ENCODE measurements at regions not wholly inside any gene's neighbourhood (a gene's known extent, or its start where the extent isn't known, plus 50 kb on each side); places are given as distances from the start of the nearest gene placed in this dataset.
"Not testable (repeated sequence)": the region's sequence is repeated elsewhere in the genome, so short reads cannot be mapped to it uniquely, and the experiment has no call there.

DNA sequence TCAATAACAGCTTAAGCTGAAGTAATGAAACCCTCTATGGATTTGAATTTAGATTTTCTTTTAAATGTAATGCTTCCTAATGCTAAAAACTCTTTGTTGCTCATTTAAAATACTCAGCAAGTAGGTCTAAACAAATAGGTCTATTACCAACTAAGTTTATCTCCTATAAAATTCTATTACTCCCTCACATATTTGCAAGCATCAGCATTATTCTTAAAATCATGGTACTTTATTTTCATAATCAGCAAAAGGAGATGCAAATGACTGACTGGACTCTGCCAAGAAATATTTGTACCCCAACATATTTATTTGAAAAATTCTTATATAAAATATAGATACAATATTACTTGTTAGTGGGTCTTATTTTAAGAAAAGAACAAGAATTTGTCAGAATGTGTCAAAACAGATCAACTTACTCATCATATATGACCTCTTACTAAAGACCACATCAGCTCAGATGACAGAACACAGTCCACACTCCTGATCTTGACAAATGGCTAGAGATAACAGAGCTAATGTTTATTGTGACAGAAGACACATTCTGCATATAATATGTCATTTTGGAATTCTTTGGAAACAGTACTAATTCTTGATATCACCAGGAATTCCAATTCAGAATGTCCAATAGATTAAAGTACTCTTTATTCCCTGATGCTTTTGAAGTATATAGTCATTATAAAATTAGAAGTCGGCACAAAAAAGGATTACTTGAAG lies 704.6 kb upstream of the PCDH9 start:
- DNase-seq (ENCODE audit: low read depth): no peak

- DNase-seq (ENCODE audit: low read depth): no peak
These were observed 702.9 kb upstream of the PCDH9 start for GRCh38 chr13:67932991-67933390.

DNA sequence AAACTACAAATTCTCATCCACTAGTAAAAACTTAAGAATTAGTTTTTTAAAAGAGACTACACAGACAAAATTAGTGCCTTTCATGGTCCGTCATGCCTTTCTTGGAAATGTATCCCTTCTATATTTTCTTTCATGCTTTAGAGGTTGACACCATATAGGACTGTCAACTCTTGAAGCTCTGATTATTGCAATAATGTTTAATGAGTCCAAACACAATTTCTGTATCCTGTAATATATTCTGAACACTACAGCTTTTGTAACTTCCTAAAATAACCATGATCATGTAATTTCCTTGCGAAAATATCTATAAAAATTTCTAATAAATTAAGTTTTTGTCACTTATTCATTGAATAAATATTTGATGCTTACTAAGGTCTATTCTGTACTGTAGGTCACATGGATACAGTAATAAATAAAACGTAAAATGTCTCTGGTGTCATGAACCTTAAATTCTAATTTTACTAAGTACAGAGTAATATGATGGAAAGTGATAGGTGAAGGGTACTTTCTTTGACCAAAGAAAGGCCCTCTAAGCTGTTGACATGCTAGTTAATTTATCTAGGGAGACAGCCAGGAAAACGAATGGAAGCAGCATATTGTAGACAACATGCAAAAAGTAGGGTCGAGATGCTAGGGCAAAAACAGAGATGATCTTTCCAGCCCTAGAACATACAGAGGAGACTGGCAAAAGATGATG lies 687.3 kb upstream of the PCDH9 start:
- no peak for DNase-seq (ENCODE audit: low read depth)

DNA sequence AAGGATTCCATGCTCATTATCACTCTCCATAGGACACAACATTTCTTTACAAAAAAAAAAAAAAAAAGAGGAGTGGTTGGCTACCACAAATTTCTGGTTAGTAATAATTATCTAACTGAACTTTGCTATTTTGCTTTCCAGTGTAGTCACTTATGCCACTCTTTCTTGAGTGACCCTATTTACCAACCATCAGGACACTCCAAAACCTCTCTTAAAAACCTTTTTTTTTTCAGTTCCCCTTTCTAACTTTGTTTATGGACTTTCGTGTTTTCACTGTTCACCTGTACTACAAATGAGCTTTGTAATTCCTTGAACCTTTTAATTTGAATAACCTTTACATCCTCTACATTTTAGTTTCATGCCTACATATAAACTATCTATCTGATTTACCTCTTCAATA lies 686.5 kb upstream of the PCDH9 start:
- DNase-seq (ENCODE audit: low read depth): no peak

DNA sequence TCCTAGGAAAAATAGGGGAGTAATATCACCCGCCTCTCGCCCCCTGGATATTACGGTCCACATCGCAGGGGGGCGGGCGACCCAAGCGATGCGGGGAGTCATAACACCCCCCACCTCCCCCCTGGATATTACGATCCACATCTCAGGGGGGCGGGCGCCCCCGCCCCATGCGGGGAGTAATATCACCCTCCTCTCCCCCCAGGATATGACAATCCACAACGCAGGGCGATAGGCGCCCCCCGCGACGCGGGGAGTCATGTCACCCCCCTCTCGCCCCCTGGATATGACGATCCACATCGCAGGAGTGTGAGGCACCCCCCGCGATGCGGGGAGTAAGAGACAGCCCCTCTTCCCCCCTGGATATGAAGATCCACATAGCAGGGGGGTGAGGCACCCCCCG lies 684.4 kb upstream of the PCDH9 start:
- DNase-seq (ENCODE audit: low read depth): no peak

DNA sequence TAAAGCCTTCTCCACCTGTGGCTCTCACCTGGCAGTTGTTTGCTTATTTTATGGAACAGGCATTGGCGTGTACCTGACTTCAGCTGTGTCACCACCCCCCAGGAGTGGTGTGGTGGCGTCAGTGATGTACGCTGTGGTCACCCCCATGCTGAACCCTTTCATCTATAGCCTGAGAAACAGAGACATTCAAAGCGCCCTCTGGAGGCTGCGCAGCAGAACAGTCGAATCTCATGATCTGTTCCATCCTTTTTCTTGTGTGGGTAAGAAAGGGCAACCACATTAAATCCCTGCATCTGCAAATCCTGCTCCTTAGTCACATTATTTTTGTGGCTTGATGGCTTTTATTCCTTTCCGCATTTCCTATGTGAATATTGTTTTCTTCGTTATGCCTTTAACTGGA lies 672.8 kb upstream of the PCDH9 start:
- not testable (repeated sequence) for DNase-seq (ENCODE audit: low read depth)

GRCh38 chr13:67880916-67881315 lies 650.8 kb upstream of the PCDH9 start:
- no peak for DNase-seq (ENCODE audit: low read depth)

DNA sequence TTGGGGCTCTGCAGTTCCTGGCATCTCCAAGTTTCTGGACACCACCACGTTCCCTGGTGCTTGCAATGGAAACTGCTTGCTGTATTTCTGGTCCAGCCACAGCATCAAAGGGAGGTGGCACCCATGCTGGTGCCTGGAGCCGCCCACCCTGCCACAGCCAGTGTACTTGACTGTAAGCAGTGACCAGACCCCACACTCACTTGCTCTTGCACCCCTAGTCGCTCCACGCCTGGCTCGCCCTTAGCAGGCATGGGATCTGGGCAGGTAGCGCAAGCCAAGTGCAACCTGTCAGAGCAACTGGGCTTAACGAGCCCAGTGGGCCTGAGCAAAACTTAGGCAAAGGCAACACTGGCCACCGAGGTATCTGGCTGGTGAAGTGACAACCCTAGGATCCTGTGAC lies 648.2 kb upstream of the PCDH9 start:
- no peak for DNase-seq (ENCODE audit: low read depth)

- DNase-seq (ENCODE audit: low read depth): no peak
These were observed 646.9 kb upstream of the PCDH9 start for GRCh38 chr13:67877031-67877430.

DNA sequence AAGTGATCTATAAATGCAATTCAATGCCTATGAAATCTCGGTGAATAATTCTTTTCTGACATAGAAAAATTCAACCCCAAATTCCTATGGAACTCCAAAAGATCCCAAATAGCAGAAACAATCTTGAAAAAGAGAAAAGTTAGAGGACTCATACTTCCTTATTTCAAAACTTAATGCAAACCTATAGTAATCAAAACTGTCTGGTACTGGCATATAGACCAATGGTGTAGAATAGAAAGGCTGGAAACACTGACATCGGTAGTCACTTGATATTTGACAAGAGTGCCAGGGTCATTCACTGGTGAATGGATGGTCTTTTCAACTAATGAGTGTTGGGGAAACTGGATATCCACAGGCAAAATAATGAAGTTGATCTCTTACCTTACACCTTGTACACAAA lies 637.1 kb upstream of the PCDH9 start:
- no peak for DNase-seq (ENCODE audit: low read depth)

DNA sequence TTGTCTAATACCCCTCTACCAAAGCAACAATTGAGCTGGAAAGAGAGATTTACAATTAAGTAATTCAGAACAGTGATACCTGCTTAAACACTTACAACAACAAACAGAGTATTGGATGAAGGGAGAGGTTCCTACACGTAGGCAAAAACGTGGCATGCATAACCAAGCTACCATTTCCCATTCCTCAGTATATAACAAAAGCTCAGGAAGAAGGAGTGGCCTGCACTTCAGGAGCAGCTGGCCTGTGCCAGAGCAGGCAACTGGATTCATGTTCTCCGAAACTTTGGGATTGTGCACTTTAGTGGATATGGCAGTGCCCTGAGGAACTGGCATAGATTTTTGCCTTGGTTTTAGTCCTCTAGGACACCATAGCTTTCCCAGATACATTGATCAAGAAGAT lies 630.2 kb upstream of the PCDH9 start:
- no peak for DNase-seq (ENCODE audit: low read depth)

- DNase-seq (ENCODE audit: low read depth): no peak
These were observed 629.8 kb upstream of the PCDH9 start for GRCh38 chr13:67859904-67860303.

DNA sequence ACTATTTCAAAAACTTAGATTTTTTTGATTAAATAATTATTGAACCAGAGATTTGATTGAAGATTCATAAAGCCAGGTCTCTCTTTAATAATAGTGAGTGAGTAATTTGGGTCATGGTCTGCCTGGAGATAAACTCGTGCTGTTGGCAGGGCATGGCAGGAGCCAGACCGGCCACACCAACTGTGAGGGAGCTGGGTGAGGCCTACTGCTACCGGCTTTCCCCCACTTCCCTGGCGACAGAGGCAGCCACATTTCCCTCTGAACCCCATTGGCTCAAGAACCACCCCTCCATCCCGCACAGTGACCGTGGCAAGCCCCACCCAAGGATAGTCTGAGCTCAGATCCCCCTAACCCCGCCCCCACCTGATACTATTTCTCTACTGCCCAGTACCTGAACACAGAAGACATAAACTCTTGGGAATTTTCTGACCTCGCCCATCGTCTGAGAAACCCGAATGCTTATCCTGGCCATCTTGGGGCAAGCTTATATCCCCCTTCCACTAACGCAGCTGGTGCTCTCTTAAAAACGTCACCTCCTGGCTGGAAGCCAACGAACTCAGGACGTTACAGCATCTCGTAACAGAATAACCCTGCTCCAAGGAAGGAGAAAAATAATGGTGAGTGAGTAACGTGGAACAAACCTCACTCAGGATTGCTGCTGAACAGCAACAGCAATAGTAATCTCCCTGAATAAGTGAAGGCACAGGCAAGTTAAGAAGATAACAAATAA lies 627.6 kb upstream of the PCDH9 start:
- DNase-seq (ENCODE audit: low read depth): no peak

- DNase-seq (ENCODE audit: low read depth): no peak
These were observed 626.8 kb upstream of the PCDH9 start for GRCh38 chr13:67856955-67857354.

DNA sequence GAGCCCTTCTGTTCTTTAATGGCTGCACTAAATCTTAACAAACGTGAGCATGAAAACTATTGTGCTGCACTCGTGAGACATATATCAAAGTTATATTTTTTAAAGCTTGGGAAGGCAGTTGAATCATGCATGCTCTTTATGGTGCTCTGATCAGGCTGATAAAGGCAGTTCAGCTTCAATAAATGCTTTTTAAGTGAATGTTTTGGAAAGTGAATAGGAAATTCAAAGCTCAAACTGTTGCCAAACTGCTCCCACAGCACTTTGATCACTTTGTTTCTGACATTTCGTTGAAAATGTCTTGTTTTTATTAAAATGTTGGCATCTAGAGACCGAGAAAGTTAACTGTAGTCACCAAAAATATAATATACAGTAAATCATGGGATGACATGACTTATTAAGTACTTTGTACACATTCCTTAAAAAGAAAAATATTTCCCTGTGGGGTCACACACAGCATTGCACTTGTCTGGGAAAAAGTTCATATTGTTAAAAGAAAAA lies 625.7 kb upstream of the PCDH9 start:
- no peak for DNase-seq (ENCODE audit: low read depth)

DNA sequence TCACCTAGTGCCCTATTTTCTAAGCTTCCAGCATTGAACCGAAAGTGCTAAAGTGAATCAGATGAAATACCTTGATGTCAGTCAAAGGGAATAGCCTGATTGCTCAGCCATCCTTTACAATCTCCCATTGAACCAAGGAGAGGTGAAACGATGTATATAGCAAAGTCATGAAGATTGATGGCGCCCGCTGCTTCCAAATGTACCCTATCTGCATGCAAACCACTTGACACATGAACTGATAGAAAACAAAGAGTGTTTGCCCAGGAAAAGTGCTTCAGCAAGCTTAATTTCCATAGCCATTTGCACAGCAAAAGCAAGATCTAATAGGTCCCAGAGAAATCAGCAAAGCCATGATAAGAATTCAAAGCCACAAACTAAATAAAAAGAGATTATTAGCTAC lies 624.9 kb upstream of the PCDH9 start:
- no peak for DNase-seq (ENCODE audit: low read depth)

- no peak for DNase-seq (ENCODE audit: low read depth)
These were observed 614.4 kb upstream of the PCDH9 start for GRCh38 chr13:67844574-67844973.

DNA sequence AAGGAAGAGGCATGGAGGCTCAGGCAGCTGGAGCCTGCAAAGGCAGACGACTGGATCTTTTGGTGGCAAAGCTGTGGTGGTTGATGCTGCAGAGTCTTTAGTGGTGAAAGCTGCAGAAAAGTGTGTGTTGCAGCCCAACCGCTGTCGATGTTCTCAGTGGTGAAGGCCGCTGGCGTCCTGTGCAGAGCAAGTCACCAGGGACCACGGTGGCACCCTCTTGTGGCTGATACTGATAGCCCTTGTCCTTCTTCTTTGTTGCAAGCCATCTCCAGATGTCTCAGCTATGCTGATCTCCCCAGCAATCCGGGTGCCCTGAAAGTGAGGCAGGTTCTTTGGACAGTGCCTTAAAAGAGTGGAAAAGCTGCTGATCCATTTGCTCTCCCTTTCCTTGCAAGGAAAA lies 610.9 kb upstream of the PCDH9 start:
- no peak for DNase-seq (ENCODE audit: low read depth)

DNA sequence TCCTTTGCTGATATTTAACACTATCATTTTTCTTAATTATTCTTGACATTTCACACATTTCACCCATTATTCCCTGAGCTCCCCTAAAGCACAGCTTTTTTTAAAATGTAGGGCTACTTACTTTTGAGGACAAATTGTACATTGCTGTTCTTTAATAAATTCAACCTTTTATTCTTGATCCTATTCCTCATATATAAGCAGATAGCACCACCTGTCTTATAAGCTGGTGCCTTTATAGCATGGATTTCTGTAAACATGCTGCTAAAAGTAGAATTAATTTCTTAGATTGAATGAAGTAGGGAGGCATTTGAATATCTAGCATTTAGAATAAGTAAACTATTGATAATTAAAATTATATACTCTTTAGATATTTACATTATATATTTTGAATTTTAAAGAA lies 603.4 kb upstream of the PCDH9 start:
- no peak for DNase-seq (ENCODE audit: low read depth)

DNA sequence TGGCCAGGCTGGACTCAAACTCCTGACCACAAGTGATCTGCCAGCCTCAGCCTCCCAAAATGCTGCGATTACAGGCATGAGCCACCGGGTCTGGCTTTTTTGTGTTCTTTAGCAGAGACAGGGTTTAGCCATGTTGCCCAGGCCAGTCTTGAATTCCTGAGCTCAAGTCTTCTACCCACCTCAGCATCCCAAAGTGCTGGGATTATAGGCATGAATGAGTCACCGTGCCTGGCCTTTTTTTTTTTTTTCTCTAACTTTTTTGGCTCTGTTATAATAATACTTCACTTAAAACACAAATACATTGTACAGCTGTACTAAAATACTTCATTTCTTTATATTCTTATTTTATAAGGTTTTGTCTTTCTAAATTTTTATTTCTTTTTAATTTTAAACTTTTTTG lies 599.5 kb upstream of the PCDH9 start:
- DNase-seq (ENCODE audit: low read depth): no peak

DNA sequence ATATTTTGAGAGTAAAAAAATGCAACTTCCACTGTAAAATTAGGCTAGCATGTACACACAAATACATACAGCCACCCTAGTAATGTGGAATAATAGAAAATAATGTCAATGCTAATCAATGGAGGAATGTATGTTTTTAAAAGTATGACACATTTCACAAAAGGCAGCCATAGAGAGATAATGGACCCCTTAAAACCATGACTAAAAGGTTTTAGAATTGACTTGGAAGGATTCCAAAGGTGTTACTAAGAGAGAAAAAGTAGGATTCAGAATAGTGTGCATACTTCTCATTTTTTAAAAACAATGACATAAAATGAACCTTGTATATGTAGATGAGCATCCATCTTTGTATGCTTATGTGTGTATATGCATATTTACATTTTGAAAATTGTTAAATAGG lies 597.9 kb upstream of the PCDH9 start:
- DNase-seq (ENCODE audit: low read depth): no peak

DNA sequence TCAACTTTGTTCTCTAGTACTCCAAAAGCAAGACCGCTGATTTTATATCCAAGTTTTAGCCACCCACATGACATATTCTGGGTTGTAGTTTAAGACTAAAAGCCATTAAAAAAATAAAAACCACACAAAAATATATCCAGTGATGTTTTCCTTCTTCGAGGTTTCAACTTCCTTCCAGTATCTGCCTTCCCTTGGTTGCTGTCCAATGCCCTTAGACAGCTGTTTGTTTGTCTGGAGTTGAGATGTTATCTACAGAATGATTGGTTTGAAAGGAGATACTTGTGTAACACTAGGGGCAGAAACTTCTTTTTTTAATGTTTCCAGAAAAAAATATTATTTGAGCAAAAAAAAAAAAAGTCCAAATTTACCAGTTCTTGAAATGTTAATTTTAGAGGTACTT lies 591.5 kb upstream of the PCDH9 start:
- DNase-seq (ENCODE audit: low read depth): no peak

DNA sequence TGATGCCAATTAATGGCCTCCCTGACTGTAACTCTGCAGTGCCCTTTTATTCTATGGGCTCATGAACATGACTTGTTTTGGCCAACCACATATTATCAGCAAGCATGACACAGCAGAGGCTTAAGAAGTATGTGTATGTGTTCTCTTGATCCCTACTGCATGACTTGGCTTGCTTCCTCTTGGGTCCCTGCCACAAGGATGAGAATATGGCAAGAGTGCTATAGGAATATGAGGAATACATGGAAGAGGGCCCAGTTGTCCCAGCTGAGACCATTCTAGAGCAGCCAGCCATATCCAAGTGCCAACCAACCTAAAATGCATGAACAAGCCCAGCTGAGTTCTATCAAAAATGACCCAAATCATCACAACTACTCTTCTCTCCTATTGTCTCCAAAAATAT lies 576.7 kb upstream of the PCDH9 start:
- DNase-seq (ENCODE audit: low read depth): no peak

Measured in GM04503 (cell line).